LNCaP clone FGC (cell line): ENCODE measurements at regions not wholly inside any gene's neighbourhood (a gene's known extent, or its start where the extent isn't known, plus 50 kb on each side); places are given as distances from the start of the nearest gene placed in this dataset.

Experiments
- DNase-seq: peaks from one replicate; pipeline ENCODE4 v3.0.0-alpha.2; 2011; ENCODE audit warnings: low read depth
- H3K4me3 ChIP-seq: 2 replicates; pipeline ENCODE4 v1.5.1; 2011; ENCODE audit warnings: mild to moderate bottlenecking, low read depth, low read length, control low read depth
- TF ChIP-seq, protein P1 (sequence below): IDR thresholded peaks from 2 replicates; pipeline ENCODE4 v1.5.1; 2012; ENCODE audit warnings: mild to moderate bottlenecking; ENCODE audit not compliant: control insufficient read depth, insufficient read depth; ENCODE audit errors: extremely low read depth

GRCh38 chr4:98210281-98210680 is 50.9 kb upstream of the RAP1GDS1 start:
- H3K4me3 ChIP-seq: no peak overlapping the region
- TF ChIP-seq, protein P1, sequence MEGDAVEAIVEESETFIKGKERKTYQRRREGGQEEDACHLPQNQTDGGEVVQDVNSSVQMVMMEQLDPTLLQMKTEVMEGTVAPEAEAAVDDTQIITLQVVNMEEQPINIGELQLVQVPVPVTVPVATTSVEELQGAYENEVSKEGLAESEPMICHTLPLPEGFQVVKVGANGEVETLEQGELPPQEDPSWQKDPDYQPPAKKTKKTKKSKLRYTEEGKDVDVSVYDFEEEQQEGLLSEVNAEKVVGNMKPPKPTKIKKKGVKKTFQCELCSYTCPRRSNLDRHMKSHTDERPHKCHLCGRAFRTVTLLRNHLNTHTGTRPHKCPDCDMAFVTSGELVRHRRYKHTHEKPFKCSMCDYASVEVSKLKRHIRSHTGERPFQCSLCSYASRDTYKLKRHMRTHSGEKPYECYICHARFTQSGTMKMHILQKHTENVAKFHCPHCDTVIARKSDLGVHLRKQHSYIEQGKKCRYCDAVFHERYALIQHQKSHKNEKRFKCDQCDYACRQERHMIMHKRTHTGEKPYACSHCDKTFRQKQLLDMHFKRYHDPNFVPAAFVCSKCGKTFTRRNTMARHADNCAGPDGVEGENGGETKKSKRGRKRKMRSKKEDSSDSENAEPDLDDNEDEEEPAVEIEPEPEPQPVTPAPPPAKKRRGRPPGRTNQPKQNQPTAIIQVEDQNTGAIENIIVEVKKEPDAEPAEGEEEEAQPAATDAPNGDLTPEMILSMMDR: no peak
- no peak for DNase-seq

DNA sequence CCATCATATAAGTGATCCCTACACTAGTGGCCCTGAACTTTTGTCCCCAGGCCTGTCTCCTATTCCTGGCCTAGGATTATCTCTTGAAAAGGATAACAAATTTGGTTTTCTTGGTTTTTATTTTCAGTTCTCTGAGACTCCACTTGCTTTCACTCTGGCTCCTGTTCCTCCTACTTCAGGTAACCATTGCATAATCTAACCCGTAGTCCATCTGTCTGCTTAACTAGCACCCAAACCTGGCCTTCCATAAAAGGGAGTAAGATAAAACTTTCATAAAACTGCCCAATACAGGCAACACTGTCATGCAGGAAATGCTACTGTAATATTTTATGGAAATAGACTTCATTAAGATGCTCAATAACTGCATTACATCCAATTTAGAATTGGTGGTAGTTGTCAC is 52.1 kb upstream of the RAP1GDS1 start:
- TF ChIP-seq, protein P1: no peak
- no peak overlapping the region for H3K4me3 ChIP-seq
- DNase-seq: no peak

- DNase-seq: no peak
- TF ChIP-seq, protein P1: no peak
- H3K4me3 ChIP-seq: no peak overlapping the region
Observed at GRCh38 chr4:98204236-98204553, 57.0 kb upstream of the RAP1GDS1 start.

GRCh38 chr4:98203332-98204235 is 57.6 kb upstream of the RAP1GDS1 start:
- no peak for DNase-seq
- no peak overlapping the region for H3K4me3 ChIP-seq
- TF ChIP-seq, protein P1: no peak

GRCh38 chr4:98202907-98203306 is 58.3 kb upstream of the RAP1GDS1 start:
- DNase-seq: no peak
- TF ChIP-seq, protein P1: no peak
- no peak overlapping the region for H3K4me3 ChIP-seq

GRCh38 chr4:98199247-98199646 is 56.0 kb upstream of the STPG2 start:
- DNase-seq: no peak
- H3K4me3 ChIP-seq: no peak overlapping the region
- TF ChIP-seq, protein P1: peak; percentile 40

DNA sequence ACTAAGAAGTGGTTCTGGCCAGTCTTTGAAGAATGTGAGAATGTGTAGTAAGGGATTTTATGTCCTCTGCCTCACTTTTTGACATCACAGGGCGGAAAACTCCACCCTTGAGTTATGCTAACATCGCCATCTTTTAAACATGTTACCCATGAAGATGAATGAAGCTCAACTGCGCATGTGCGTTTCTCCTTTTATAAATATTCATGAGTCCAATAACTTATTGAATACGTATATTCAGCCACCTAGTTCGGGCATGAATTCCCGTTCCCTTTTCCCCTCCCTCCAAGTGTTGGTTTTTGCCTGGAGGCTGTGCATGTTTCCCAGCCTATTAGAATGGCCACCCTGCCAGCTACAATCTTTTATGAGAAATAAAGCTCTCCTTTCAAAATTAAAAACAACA is 51.7 kb upstream of the STPG2 start:
- H3K4me3 ChIP-seq: no peak overlapping the region
- DNase-seq: no peak
- TF ChIP-seq, protein P1: no peak
